Keratinocyte (primary cell): ENCODE measurements at regions not wholly inside any gene's neighbourhood (a gene's known extent, or its start where the extent isn't known, plus 50 kb on each side); places are given as distances from the start of the nearest gene placed in this dataset.

Experiments
- DNase-seq: peaks from one replicate; pipeline ENCODE4 v3.0.0-alpha.2; 2011; ENCODE audit warnings: low read depth, missing footprints, low spot score
- FAIRE-seq: peaks from 2 replicates; lab custom pipeline; 2011; peaks lifted over from hg19 to GRCh38; lab: Jason Lieb, UNC
- H2AFZ ChIP-seq: 2 replicates; pipeline ENCODE4 v1.6.0; 2012; ENCODE audit warnings: low read length, control low read depth, inconsistent platforms; ENCODE audit not compliant: control insufficient read depth
- H3K27ac ChIP-seq: 2 replicates; pipeline ENCODE4 v1.5.1; 2011; ENCODE audit warnings: low read length; ENCODE audit not compliant: control insufficient read depth, insufficient read depth
- H3K27me3 ChIP-seq: 3 replicates; pipeline ENCODE4 v1.6.0; 2011; ENCODE audit warnings: low read length; ENCODE audit not compliant: control insufficient read depth, insufficient read depth; ENCODE audit errors: extremely low read depth
- H3K36me3 ChIP-seq, 2 experiments: 2 replicates in 1 of 2; 3 replicates in 1 of 2; pipeline ENCODE4 v1.5.1; 2011; ENCODE audit warnings: low read length in 2 of 2, mild to moderate bottlenecking in 1 of 2; ENCODE audit not compliant: control insufficient read depth in 2 of 2, insufficient read depth in 2 of 2; ENCODE audit errors: extremely low read depth in 1 of 2
- H3K4me1 ChIP-seq: 3 replicates; pipeline ENCODE4 v1.5.1; 2011; ENCODE audit warnings: low read length; ENCODE audit not compliant: control insufficient read depth, insufficient read depth; ENCODE audit errors: extremely low read depth
- H3K4me2 ChIP-seq: 3 replicates; pipeline ENCODE4 v1.6.0; 2011; ENCODE audit warnings: low read depth, low read length; ENCODE audit not compliant: control insufficient read depth, insufficient read depth; ENCODE audit errors: extremely low read depth
- H3K4me3 ChIP-seq, 3 experiments: fragments of 200-600 bp in 1 of 3; sonication (generic) in 1 of 3; 2 replicates in 2 of 3; 3 replicates in 1 of 3; pipeline ENCODE4 v1.5.1; 2011 to 2016; ENCODE audit warnings: low read length in 3 of 3, mild to moderate bottlenecking in 3 of 3, control low read depth in 2 of 3, inconsistent platforms in 1 of 3, low read depth in 1 of 3, mixed read lengths in 1 of 3, mixed run types in 1 of 3, moderate library complexity in 1 of 3; ENCODE audit not compliant: control insufficient read depth in 2 of 3, insufficient read depth in 2 of 3; ENCODE audit errors: extremely low read depth in 1 of 3
- H3K79me2 ChIP-seq: 2 replicates; pipeline ENCODE4 v1.6.0; 2012; ENCODE audit warnings: low read length; ENCODE audit not compliant: control insufficient read depth, insufficient read depth
- H3K9ac ChIP-seq: 3 replicates; pipeline ENCODE4 v1.6.0; 2011; ENCODE audit warnings: low read length; ENCODE audit not compliant: control insufficient read depth, insufficient read depth; ENCODE audit errors: extremely low read depth
- H3K9me1 ChIP-seq: 3 replicates; pipeline ENCODE4 v1.6.0; 2011; ENCODE audit warnings: low read length; ENCODE audit not compliant: control insufficient read depth, insufficient read depth; ENCODE audit errors: extremely low read depth
- H3K9me3 ChIP-seq: 2 replicates; pipeline ENCODE4 v1.5.1; 2012; ENCODE audit warnings: low read depth, low read length; ENCODE audit not compliant: control insufficient read depth
- H4K20me1 ChIP-seq: 3 replicates; pipeline ENCODE4 v1.6.0; 2011; ENCODE audit warnings: low read length; ENCODE audit not compliant: control insufficient read depth, insufficient read depth; ENCODE audit errors: extremely low read depth
- CTCF ChIP-seq, 3 experiments: IDR thresholded peaks in 1 of 3; conservative IDR thresholded peaks in 1 of 3; optimal IDR thresholded peaks in 1 of 3; 2 replicates in 2 of 3; 3 replicates in 1 of 3; pipeline versions ENCODE3 to v1.5.1; 2011; ENCODE audit warnings: low read length in 3 of 3, mild to moderate bottlenecking in 3 of 3, moderate library complexity in 2 of 3, control low read depth in 1 of 3, inconsistent platforms in 1 of 3; ENCODE audit not compliant: insufficient read depth in 2 of 3; ENCODE audit errors: extremely low read depth in 1 of 3
- EZH2 ChIP-seq: IDR thresholded peaks from one replicate; pipeline ENCODE4 v1.6.1; 2012; ENCODE audit warnings: inconsistent platforms, mild to moderate bottlenecking, low read length, moderate library complexity
- dilution Hi-C: fragments of 300-500 bp; cut with MboI; formaldehyde crosslinking; loops from one replicate; pipeline ENCODE4 v1.7.0; 2020; ENCODE audit warnings: low sequenced_read_pairs; ENCODE audit not compliant: extremely low pct_ligation_motif_present

- Histone ChIP-seq H4K20me1 (no peaks in the 10 kb centered on the region), H3K9me3 (no peaks in the 10 kb centered on the region), H3K4me1 (peaks cover 5% of the 10 kb centered on the region), H3K4me2 (no peak overlapping the region), H3K9ac (no peak overlapping the region), H3K9me1 (no peaks in the 10 kb centered on the region), H2AFZ (no peak overlapping the region), H3K4me3 (no peak overlapping the region), H3K79me2 (no peaks in the 10 kb centered on the region), H3K27me3 (no peaks in the 10 kb centered on the region), H3K27ac (no peak overlapping the region), H3K36me3 (no peaks in the 10 kb centered on the region)
- DNase-seq (no peak), FAIRE-seq (no peak)
- TF ChIP-seq CTCF (optimal IDR thresholded peaks at IDR 0.05 in 1 of 3, IDR thresholded peaks at IDR 0.05 in 1 of 3, conservative IDR thresholded peaks at IDR 0.05 in 1 of 3; ENCODE audit: extremely low read depth in 1 of 3, insufficient read depth in 2 of 3, low read length in 3 of 3): no peak
- TF ChIP-seq EZH2: no peak
- dilution Hi-C loops: no loop called here
These were observed 266.9 kb upstream of the PELI2 start for GRCh38 chr14:55851301-55851700.

- no peaks in the 10 kb centered on the region for H3K79me2 ChIP-seq
- dilution Hi-C loops: no loop called here
- no peak overlapping the region for H3K4me3 ChIP-seq
- H3K27ac ChIP-seq: no peak overlapping the region
- H3K9ac ChIP-seq: no peak overlapping the region
- no peaks in the 10 kb centered on the region for H4K20me1 ChIP-seq
- no peaks in the 10 kb centered on the region for H3K9me3 ChIP-seq
- no peaks in the 10 kb centered on the region for H3K9me1 ChIP-seq
- no peak overlapping the region for H3K4me2 ChIP-seq
- peaks cover 5% of the 10 kb centered on the region for H3K4me1 ChIP-seq
- no peak for DNase-seq
- no peaks in the 10 kb centered on the region for H3K36me3 ChIP-seq
- FAIRE-seq: no peak
- H2AFZ ChIP-seq: no peak overlapping the region
- no peak for TF ChIP-seq CTCF (optimal IDR thresholded peaks at IDR 0.05 in 1 of 3, IDR thresholded peaks at IDR 0.05 in 1 of 3, conservative IDR thresholded peaks at IDR 0.05 in 1 of 3; ENCODE audit: extremely low read depth in 1 of 3, insufficient read depth in 2 of 3, low read length in 3 of 3)
- no peak for TF ChIP-seq EZH2
- no peaks in the 10 kb centered on the region for H3K27me3 ChIP-seq
These were observed 266.2 kb upstream of the PELI2 start for GRCh38 chr14:55851961-55852360.
